DND-41 (cell line): ENCODE measurements at regions not wholly inside any gene's neighbourhood (a gene's known extent, or its start where the extent isn't known, plus 50 kb on each side); places are given as distances from the start of the nearest gene placed in this dataset.

Experiments used
- ATAC-seq: fragments of 200-7000 bp; cut with Tn5 transposase; 3 replicates; pipeline ENCODE4 v1.9.1; 2021; ENCODE audit warnings: low read depth; ENCODE audit not compliant: insufficient read depth
- DNase-seq: peaks from one replicate; pipeline ENCODE4 v3.0.0-alpha.2; 2020
- H2AFZ ChIP-seq: 2 replicates; pipeline ENCODE4 v1.6.0; 2012; ENCODE audit warnings: low read depth, low read length
- H3K27ac ChIP-seq: 2 replicates; pipeline ENCODE4 v1.5.1; 2012; ENCODE audit warnings: low read length, inconsistent platforms
- H3K27me3 ChIP-seq: fragments of 200-600 bp; sonication (generic); 2 replicates; pipeline ENCODE4 v1.6.0; 2012; ENCODE audit warnings: low read length, mild to moderate bottlenecking, inconsistent platforms; ENCODE audit not compliant: insufficient read depth, poor library complexity
- H3K36me3 ChIP-seq: 2 replicates; pipeline ENCODE4 v1.5.1; 2012; ENCODE audit warnings: low read length, inconsistent platforms; ENCODE audit not compliant: insufficient read depth
- H3K4me1 ChIP-seq: 2 replicates; pipeline ENCODE4 v1.5.1; 2012; ENCODE audit warnings: mild to moderate bottlenecking, low read length; ENCODE audit not compliant: insufficient read depth
- H3K4me2 ChIP-seq: 2 replicates; pipeline ENCODE4 v1.6.0; 2012; ENCODE audit warnings: mild to moderate bottlenecking, moderate library complexity, low read length, inconsistent platforms; ENCODE audit not compliant: insufficient read depth
- H3K4me3 ChIP-seq, 2 experiments: fragments of 200-600 bp in 1 of 2; shearing (Covaris generic) in 1 of 2; 2 replicates each; pipeline ENCODE4 v1.5.1; 2012 to 2016; ENCODE audit warnings: inconsistent platforms in 2 of 2, low read length in 2 of 2, mild to moderate bottlenecking in 2 of 2, low read depth in 1 of 2, moderate library complexity in 1 of 2
- H3K79me2 ChIP-seq: 2 replicates; pipeline ENCODE4 v1.6.0; 2012; ENCODE audit warnings: low read length, inconsistent platforms; ENCODE audit not compliant: insufficient read depth
- H3K9ac ChIP-seq: 2 replicates; pipeline ENCODE4 v1.6.0; 2012; ENCODE audit warnings: low read depth, mild to moderate bottlenecking, inconsistent platforms, low read length, moderate library complexity
- H3K9me3 ChIP-seq: 2 replicates; pipeline ENCODE4 v1.5.1; 2012; ENCODE audit warnings: low read length, moderate library complexity, mild to moderate bottlenecking, inconsistent platforms; ENCODE audit not compliant: insufficient read depth, severe bottlenecking
- H4K20me1 ChIP-seq: 2 replicates; pipeline ENCODE4 v1.6.0; 2012; ENCODE audit warnings: low read length; ENCODE audit not compliant: insufficient read depth
- CTCF ChIP-seq: IDR thresholded peaks from 2 replicates; pipeline ENCODE4 v1.5.1; 2012; ENCODE audit warnings: borderline replicate concordance, low read length, moderate library complexity, mild to moderate bottlenecking; ENCODE audit not compliant: poor library complexity, severe bottlenecking; ENCODE audit errors: extremely low read depth
- EZH2 ChIP-seq: IDR thresholded peaks from 3 replicates; pipeline ENCODE4 v1.6.1; 2012; ENCODE audit warnings: borderline replicate concordance, low read depth, mild to moderate bottlenecking, moderate library complexity, low read length, inconsistent platforms; ENCODE audit not compliant: severe bottlenecking

GRCh38 chr2:133906396-133906795 lies 338.1 kb upstream of the NCKAP5 start:
- no peaks in the 10 kb centered on the region for H4K20me1 ChIP-seq

GRCh38 chr2:133906926-133907325 lies 338.7 kb upstream of the NCKAP5 start:
- Histone ChIP-seq H4K20me1 (no peaks in the 10 kb centered on the region), H2AFZ (no peak overlapping the region), H3K4me2 (no peak overlapping the region), H3K4me3 (no peak overlapping the region), H3K36me3 (no peaks in the 10 kb centered on the region), H3K9me3 (no peaks in the 10 kb centered on the region), H3K4me1 (no peaks in the 10 kb centered on the region), H3K27ac (no peak overlapping the region), H3K27me3 (no peaks in the 10 kb centered on the region), H3K79me2 (no peaks in the 10 kb centered on the region), H3K9ac (no peak overlapping the region)
- DNase-seq, result no peak
- ATAC-seq, result no peak
- TF ChIP-seq EZH2 (no peak), CTCF (no peak)

More at GRCh38 chr2:133906396-133906795, 338.1 kb upstream of the NCKAP5 start:
- Histone ChIP-seq H3K9ac (no peak overlapping the region), H3K27me3 (no peaks in the 10 kb centered on the region), H3K4me2 (no peak overlapping the region), H3K27ac (no peak overlapping the region), H3K36me3 (no peaks in the 10 kb centered on the region), H3K4me3 (no peak overlapping the region), H3K9me3 (no peaks in the 10 kb centered on the region), H3K4me1 (no peaks in the 10 kb centered on the region), H3K79me2 (no peaks in the 10 kb centered on the region), H2AFZ (no peak overlapping the region)
- no peak for DNase-seq
- peak; percentile 22; the same call in 1 of the 3 replicates for ATAC-seq
- no peak for TF ChIP-seq CTCF
- no peak for TF ChIP-seq EZH2

- Histone ChIP-seq H3K4me1 (no peaks in the 10 kb centered on the region), H4K20me1 (no peaks in the 10 kb centered on the region), H3K27me3 (no peaks in the 10 kb centered on the region), H3K4me2 (no peak overlapping the region), H3K9me3 (no peaks in the 10 kb centered on the region), H3K4me3 (no peak overlapping the region), H3K36me3 (no peaks in the 10 kb centered on the region), H3K79me2 (no peaks in the 10 kb centered on the region), H2AFZ (no peak overlapping the region), H3K27ac (no peak overlapping the region), H3K9ac (no peak overlapping the region)
- no peak for DNase-seq
- TF ChIP-seq EZH2 (no peak), CTCF (no peak)
- ATAC-seq, result no peak
Observed at GRCh38 chr2:133908171-133908570, 339.9 kb upstream of the NCKAP5 start.

- no peak overlapping the region for H3K4me2 ChIP-seq
- TF ChIP-seq CTCF, result no peak
- TF ChIP-seq EZH2, result no peak
- no peak overlapping the region for H3K4me3 ChIP-seq
- H3K4me1 ChIP-seq, result no peaks in the 10 kb centered on the region
- H3K79me2 ChIP-seq, result no peaks in the 10 kb centered on the region
- H2AFZ ChIP-seq, result no peak overlapping the region
- no peak overlapping the region for H3K27ac ChIP-seq
- H3K9me3 ChIP-seq, result no peaks in the 10 kb centered on the region
- DNase-seq, result no peak
- no peak overlapping the region for H3K9ac ChIP-seq
- no peaks in the 10 kb centered on the region for H4K20me1 ChIP-seq
- ATAC-seq, result peak; percentile 60; the same call in 2 of the 3 replicates
- H3K36me3 ChIP-seq, result no peaks in the 10 kb centered on the region
- H3K27me3 ChIP-seq, result no peaks in the 10 kb centered on the region
Observed at GRCh38 chr2:133918141-133918540, 335.7 kb upstream of the MGAT5 start.
